ENCODE measurements at regions not wholly inside any gene's neighbourhood (a gene's known extent, or its start where the extent isn't known, plus 50 kb on each side); places are given as distances from the start of the nearest gene placed in this dataset.

GRCh38 chr20:58128635-58129625, 99.5 kb downstream of the ANKRD60 start:
- FAIRE-seq: no peak
- Histone ChIP-seq H3K36me3 (ENCODE audit: control insufficient read depth in 3 of 3, insufficient read depth in 2 of 3, low read depth in 1 of 3, low read length in 3 of 3) (no peaks in the 10 kb centered on the region), H3K4me1 (ENCODE audit: control insufficient read depth in 3 of 3, insufficient read depth in 2 of 3, low read depth in 1 of 3, low read length in 2 of 3) (no peaks in the 10 kb centered on the region), H3K27ac (ENCODE audit: low read depth in 1 of 3, low read length in 2 of 3) (no peak overlapping the region), H3K27me3 (ENCODE audit: control insufficient read depth in 3 of 3, insufficient read depth in 3 of 3, low read length in 3 of 3) (peaks cover 0 to 6% (median 0%) of the 10 kb centered on the region in 3 donors), H3K9me3 (ENCODE audit: control insufficient read depth in 2 of 2, insufficient read depth in 1 of 2, low read depth in 1 of 2, low read length in 1 of 2) (peaks cover 0 to 8% of the 10 kb centered on the region in 2 donors), H3K4me3 (ENCODE audit: low read depth in 1 of 3, low read length in 3 of 3) (no peak overlapping the region)
- WGBS, 3 donors: 76 to 80% (median 80%) methylated on average over 14 of the region's 14 CpGs
- DNase-seq: no peak

- Histone ChIP-seq H3K27me3 (ENCODE audit: control insufficient read depth in 3 of 3, insufficient read depth in 3 of 3, low read length in 3 of 3) (peaks cover 0 to 4% (median 0%) of the 10 kb centered on the region in 3 donors), H3K9me3 (ENCODE audit: control insufficient read depth in 2 of 2, insufficient read depth in 1 of 2, low read depth in 1 of 2, low read length in 1 of 2) (peaks cover 0 to 8% of the 10 kb centered on the region in 2 donors), H3K4me1 (ENCODE audit: control insufficient read depth in 3 of 3, insufficient read depth in 2 of 3, low read depth in 1 of 3, low read length in 2 of 3) (no peaks in the 10 kb centered on the region), H3K4me3 (ENCODE audit: low read depth in 1 of 3, low read length in 3 of 3) (no peak overlapping the region), H3K36me3 (ENCODE audit: control insufficient read depth in 3 of 3, insufficient read depth in 2 of 3, low read depth in 1 of 3, low read length in 3 of 3) (no peaks in the 10 kb centered on the region), H3K27ac (ENCODE audit: low read depth in 1 of 3, low read length in 2 of 3) (no peak overlapping the region)
- DNase-seq: no peak
- FAIRE-seq: no peak
- 50 to 71% (median 53%) methylated on average over 6 of the region's 6 CpGs for WGBS, 3 donors
Observed at GRCh38 chr20:58127701-58128111, 100.7 kb downstream of the ANKRD60 start.

GRCh38 chr20:58125726-58126125, 102.7 kb downstream of the ANKRD60 start:
- FAIRE-seq: no peak
- Histone ChIP-seq H3K9me3 (ENCODE audit: control insufficient read depth in 2 of 2, insufficient read depth in 1 of 2, low read depth in 1 of 2, low read length in 1 of 2) (peaks cover 0 to 8% of the 10 kb centered on the region in 2 donors), H3K4me1 (ENCODE audit: control insufficient read depth in 3 of 3, insufficient read depth in 2 of 3, low read depth in 1 of 3, low read length in 2 of 3) (no peaks in the 10 kb centered on the region), H3K27ac (ENCODE audit: low read depth in 1 of 3, low read length in 2 of 3) (no peak overlapping the region), H3K27me3 (ENCODE audit: control insufficient read depth in 3 of 3, insufficient read depth in 3 of 3, low read length in 3 of 3) (peaks cover 0 to 4% (median 0%) of the 10 kb centered on the region in 3 donors), H3K4me3 (ENCODE audit: low read depth in 1 of 3, low read length in 3 of 3) (no peak overlapping the region), H3K36me3 (ENCODE audit: control insufficient read depth in 3 of 3, insufficient read depth in 2 of 3, low read depth in 1 of 3, low read length in 3 of 3) (no peaks in the 10 kb centered on the region)
- no peak for DNase-seq

- H3K9me3 ChIP-seq (ENCODE audit: control insufficient read depth in 2 of 2, insufficient read depth in 1 of 2, low read depth in 1 of 2, low read length in 1 of 2): no peaks in the 10 kb centered on the region
- no peaks in the 10 kb centered on the region for H3K4me1 ChIP-seq (ENCODE audit: control insufficient read depth in 3 of 3, insufficient read depth in 2 of 3, low read depth in 1 of 3, low read length in 2 of 3)
- no peak overlapping the region for H3K27ac ChIP-seq (ENCODE audit: low read depth in 1 of 3, low read length in 2 of 3)
- H3K4me3 ChIP-seq (ENCODE audit: low read depth in 1 of 3, low read length in 3 of 3): no peak overlapping the region
- FAIRE-seq (no peak), DNase-seq (no peak)
- peaks cover 0 to 3% (median 0%) of the 10 kb centered on the region in 3 donors for H3K27me3 ChIP-seq (ENCODE audit: control insufficient read depth in 3 of 3, insufficient read depth in 3 of 3, low read length in 3 of 3)
- H3K36me3 ChIP-seq (ENCODE audit: control insufficient read depth in 3 of 3, insufficient read depth in 2 of 3, low read depth in 1 of 3, low read length in 3 of 3): no peaks in the 10 kb centered on the region
Observed at GRCh38 chr20:58117944-58118343, 110.5 kb downstream of the ANKRD60 start.

GRCh38 chr20:58116505-58116904, 111.9 kb downstream of the ANKRD60 start:
- Histone ChIP-seq H3K27me3 (ENCODE audit: control insufficient read depth in 3 of 3, insufficient read depth in 3 of 3, low read length in 3 of 3) (peaks cover 0 to 3% (median 0%) of the 10 kb centered on the region in 3 donors), H3K36me3 (ENCODE audit: control insufficient read depth in 3 of 3, insufficient read depth in 2 of 3, low read depth in 1 of 3, low read length in 3 of 3) (no peaks in the 10 kb centered on the region), H3K4me1 (ENCODE audit: control insufficient read depth in 3 of 3, insufficient read depth in 2 of 3, low read depth in 1 of 3, low read length in 2 of 3) (no peaks in the 10 kb centered on the region), H3K4me3 (ENCODE audit: low read depth in 1 of 3, low read length in 3 of 3) (no peak overlapping the region), H3K9me3 (ENCODE audit: control insufficient read depth in 2 of 2, insufficient read depth in 1 of 2, low read depth in 1 of 2, low read length in 1 of 2) (no peaks in the 10 kb centered on the region), H3K27ac (ENCODE audit: low read depth in 1 of 3, low read length in 2 of 3) (no peak overlapping the region)
- DNase-seq (no peak), FAIRE-seq (no peak)
- WGBS, 3 donors: 78 to 89% (median 79%) methylated on average over 2 of the region's 2 CpGs

- Histone ChIP-seq H3K36me3 (ENCODE audit: control insufficient read depth in 3 of 3, insufficient read depth in 2 of 3, low read depth in 1 of 3, low read length in 3 of 3) (no peaks in the 10 kb centered on the region), H3K4me3 (ENCODE audit: low read depth in 1 of 3, low read length in 3 of 3) (no peak overlapping the region), H3K27me3 (ENCODE audit: control insufficient read depth in 3 of 3, insufficient read depth in 3 of 3, low read length in 3 of 3) (peaks cover 0 to 3% (median 0%) of the 10 kb centered on the region in 3 donors), H3K4me1 (ENCODE audit: control insufficient read depth in 3 of 3, insufficient read depth in 2 of 3, low read depth in 1 of 3, low read length in 2 of 3) (no peaks in the 10 kb centered on the region), H3K27ac (ENCODE audit: low read depth in 1 of 3, low read length in 2 of 3) (no peak overlapping the region), H3K9me3 (ENCODE audit: control insufficient read depth in 2 of 2, insufficient read depth in 1 of 2, low read depth in 1 of 2, low read length in 1 of 2) (peaks cover 0 to 5% of the 10 kb centered on the region in 2 donors)
- DNase-seq: no peak
- FAIRE-seq: no peak
- 72 to 81% (median 76%) methylated on average over 10 of the region's 10 CpGs for WGBS, 3 donors
Observed at GRCh38 chr20:58113716-58114115, 114.7 kb downstream of the ANKRD60 start.

- H3K9me3 ChIP-seq (ENCODE audit: control insufficient read depth in 2 of 2, insufficient read depth in 1 of 2, low read depth in 1 of 2, low read length in 1 of 2): peaks cover 0 to 5% of the 10 kb centered on the region in 2 donors
- DNase-seq (no peak), FAIRE-seq (no peak)
- 68 to 77% (median 76%) methylated on average over 7 of the region's 7 CpGs for WGBS, 3 donors
- no peak overlapping the region for H3K27ac ChIP-seq (ENCODE audit: low read depth in 1 of 3, low read length in 2 of 3)
- H3K27me3 ChIP-seq (ENCODE audit: control insufficient read depth in 3 of 3, insufficient read depth in 3 of 3, low read length in 3 of 3): peaks cover 0 to 3% (median 0%) of the 10 kb centered on the region in 3 donors
- no peak overlapping the region for H3K4me3 ChIP-seq (ENCODE audit: low read depth in 1 of 3, low read length in 3 of 3)
- H3K4me1 ChIP-seq (ENCODE audit: control insufficient read depth in 3 of 3, insufficient read depth in 2 of 3, low read depth in 1 of 3, low read length in 2 of 3): no peaks in the 10 kb centered on the region
- no peaks in the 10 kb centered on the region for H3K36me3 ChIP-seq (ENCODE audit: control insufficient read depth in 3 of 3, insufficient read depth in 2 of 3, low read depth in 1 of 3, low read length in 3 of 3)
Observed at GRCh38 chr20:58112017-58112781, 116.3 kb downstream of the ANKRD60 start.

GRCh38 chr20:58111310-58112016, 117.0 kb downstream of the ANKRD60 start:
- no peak for FAIRE-seq
- H3K27me3 ChIP-seq (ENCODE audit: control insufficient read depth in 3 of 3, insufficient read depth in 3 of 3, low read length in 3 of 3): peaks cover 0 to 3% (median 0%) of the 10 kb centered on the region in 3 donors
- no peak overlapping the region for H3K27ac ChIP-seq (ENCODE audit: low read depth in 1 of 3, low read length in 2 of 3)

More at GRCh38 chr20:58111310-58112016, 117.0 kb downstream of the ANKRD60 start:
- Histone ChIP-seq H3K36me3 (ENCODE audit: control insufficient read depth in 3 of 3, insufficient read depth in 2 of 3, low read depth in 1 of 3, low read length in 3 of 3) (no peaks in the 10 kb centered on the region), H3K4me3 (ENCODE audit: low read depth in 1 of 3, low read length in 3 of 3) (no peak overlapping the region), H3K9me3 (ENCODE audit: control insufficient read depth in 2 of 2, insufficient read depth in 1 of 2, low read depth in 1 of 2, low read length in 1 of 2) (peaks cover 0 to 5% of the 10 kb centered on the region in 2 donors), H3K4me1 (ENCODE audit: control insufficient read depth in 3 of 3, insufficient read depth in 2 of 3, low read depth in 1 of 3, low read length in 2 of 3) (no peaks in the 10 kb centered on the region)
- no peak for DNase-seq
- WGBS, 3 donors: 83 to 88% (median 85%) methylated on average over 18 of the region's 18 CpGs

Data from small intestine (tissue), 7 donors.